ENCODE measurements at regions not wholly inside any gene's neighbourhood (a gene's known extent, or its start where the extent isn't known, plus 50 kb on each side); places are given as distances from the start of the nearest gene placed in this dataset.

- in situ Hi-C loops (cut with HindIII; ENCODE audit: low sequenced_read_pairs), result no loop called here
Measured at GRCh38 chr16:73771196-73772064, 525.2 kb upstream of the PSMD7 start.

GRCh38 chr16:73768786-73769203, 527.8 kb upstream of the PSMD7 start:
- in situ Hi-C loops (cut with HindIII; ENCODE audit: low sequenced_read_pairs), result no loop called here

- in situ Hi-C loops (cut with HindIII; ENCODE audit: low sequenced_read_pairs), result no loop called here
Measured at GRCh38 chr16:73764321-73764720, 532.3 kb upstream of the PSMD7 start.

GRCh38 chr16:73756289-73757178, 540.1 kb upstream of the PSMD7 start:
- in situ Hi-C loops (cut with HindIII; ENCODE audit: low sequenced_read_pairs), result no loop called here

GRCh38 chr16:73753931-73754330, 542.7 kb upstream of the PSMD7 start:
- in situ Hi-C loops (cut with HindIII; ENCODE audit: low sequenced_read_pairs), result no loop called here

- in situ Hi-C loops (cut with HindIII; ENCODE audit: low sequenced_read_pairs), result no loop called here
Measured at GRCh38 chr16:73750639-73751038, 546.0 kb upstream of the PSMD7 start.

- in situ Hi-C loops (cut with HindIII; ENCODE audit: low sequenced_read_pairs), result no loop called here
Measured at GRCh38 chr16:73747328-73747727, 549.3 kb upstream of the PSMD7 start.

- in situ Hi-C loops (cut with HindIII; ENCODE audit: low sequenced_read_pairs), result no loop called here
Measured at GRCh38 chr16:73746554-73746953, 550.1 kb upstream of the PSMD7 start.

- in situ Hi-C loops (cut with HindIII; ENCODE audit: low sequenced_read_pairs), result no loop called here
Measured at GRCh38 chr16:73743665-73744496, 552.7 kb upstream of the PSMD7 start.

- in situ Hi-C loops (cut with HindIII; ENCODE audit: low sequenced_read_pairs), result no loop called here
Measured at GRCh38 chr16:73739049-73739769, 557.4 kb upstream of the PSMD7 start.

GRCh38 chr16:73738266-73738665, 558.3 kb upstream of the PSMD7 start:
- in situ Hi-C loops (cut with HindIII; ENCODE audit: low sequenced_read_pairs), result no loop called here

- in situ Hi-C loops (cut with HindIII; ENCODE audit: low sequenced_read_pairs), result no loop called here
Measured at GRCh38 chr16:73737637-73738036, 559.0 kb upstream of the PSMD7 start.

- in situ Hi-C loops (cut with HindIII; ENCODE audit: low sequenced_read_pairs), result no loop called here
Measured at GRCh38 chr16:73735954-73736353, 560.7 kb upstream of the PSMD7 start.

- in situ Hi-C loops (cut with HindIII; ENCODE audit: low sequenced_read_pairs), result no loop called here
Measured at GRCh38 chr16:73735018-73735417, 561.6 kb upstream of the PSMD7 start.

- in situ Hi-C loops (cut with HindIII; ENCODE audit: low sequenced_read_pairs), result no loop called here
Measured at GRCh38 chr16:73732681-73733080, 563.9 kb upstream of the PSMD7 start.

- in situ Hi-C loops (cut with HindIII; ENCODE audit: low sequenced_read_pairs), result no loop called here
Measured at GRCh38 chr16:73732143-73732542, 564.5 kb upstream of the PSMD7 start.

GRCh38 chr16:73730481-73731090, 566.0 kb upstream of the PSMD7 start:
- in situ Hi-C loops (cut with HindIII; ENCODE audit: low sequenced_read_pairs), result no loop called here

- in situ Hi-C loops (cut with HindIII; ENCODE audit: low sequenced_read_pairs), result no loop called here
Measured at GRCh38 chr16:73725156-73725555, 571.5 kb upstream of the PSMD7 start.

- in situ Hi-C loops (cut with HindIII; ENCODE audit: low sequenced_read_pairs), result no loop called here
Measured at GRCh38 chr16:73724503-73724902, 572.1 kb upstream of the PSMD7 start.

Data from DLD1 (cell line).